CD4-positive, CD25-positive, alpha-beta regulatory T cell (primary cell): ENCODE measurements at regions not wholly inside any gene's neighbourhood (a gene's known extent, or its start where the extent isn't known, plus 50 kb on each side); places are given as distances from the start of the nearest gene placed in this dataset.

Experiments
- ATAC-seq, 2 donors: fragments of 150-1000 bp; cut with Tn5 transposase; one replicate each; pipeline ENCODE4 v1.10.0; 2021; ENCODE audit warnings: low read depth in 2 of 2, moderate number of reproducible peaks in 2 of 2, moderate library complexity in 1 of 2
- DNase-seq, 3 donors: peaks; one replicate each; pipeline versions ENCODE4 v3.0.0 to v3.0.0-alpha.2; 2012 to 2022; ENCODE audit warnings: mixed read lengths in 1 of 3
- H3K27ac ChIP-seq: one replicate; pipeline ENCODE4 v1.7.0; 2013; ENCODE audit warnings: mild to moderate bottlenecking, low read length; ENCODE audit not compliant: insufficient read depth, poor library complexity, severe bottlenecking
- H3K27me3 ChIP-seq: one replicate; pipeline ENCODE4 v1.7.0; 2013; ENCODE audit warnings: low read length; ENCODE audit not compliant: control insufficient read depth, insufficient read depth
- H3K36me3 ChIP-seq: one replicate; pipeline ENCODE4 v1.7.0; 2013; ENCODE audit warnings: mild to moderate bottlenecking, low read length, moderate library complexity; ENCODE audit not compliant: control insufficient read depth, insufficient read depth
- H3K4me1 ChIP-seq: 2 replicates; pipeline ENCODE4 v1.7.0; 2013; ENCODE audit warnings: mild to moderate bottlenecking, low read length; ENCODE audit not compliant: insufficient read depth, control insufficient read depth, poor library complexity, severe bottlenecking
- H3K4me3 ChIP-seq: one replicate; pipeline ENCODE4 v1.7.0; 2013; ENCODE audit warnings: low read depth, mild to moderate bottlenecking, low read length, moderate library complexity
- H3K9me3 ChIP-seq, 2 experiments: 1 replicate in 1 of 2; 2 replicates in 1 of 2; pipeline ENCODE4 v1.7.0; 2013; ENCODE audit warnings: low read length in 2 of 2, mild to moderate bottlenecking in 1 of 2, moderate library complexity in 1 of 2; ENCODE audit not compliant: control insufficient read depth in 2 of 2
- H3K27ac Mint-ChIP-seq, 3 donors: one replicate each; pipeline ENCODE4 v1.8.0; 2020 to 2022; ENCODE audit warnings: mild to moderate bottlenecking in 3 of 3, mixed read lengths in 3 of 3, moderate library complexity in 2 of 3
- H3K27me3 Mint-ChIP-seq: one replicate; pipeline ENCODE4 v1.8.0; 2022; ENCODE audit warnings: mild to moderate bottlenecking, mixed read lengths
- H3K36me3 Mint-ChIP-seq: one replicate; pipeline ENCODE4 v1.8.0; 2020; ENCODE audit warnings: mixed read lengths
- H3K4me1 Mint-ChIP-seq, 4 donors: one replicate each; pipeline ENCODE4 v1.8.0; 2020 to 2022; ENCODE audit warnings: mixed read lengths in 4 of 4, mild to moderate bottlenecking in 1 of 4
- H3K4me3 Mint-ChIP-seq, 4 donors: one replicate each; pipeline ENCODE4 v1.8.0; 2020 to 2022; ENCODE audit warnings: mild to moderate bottlenecking in 4 of 4, mixed read lengths in 4 of 4, moderate library complexity in 3 of 4
- H3K9me3 Mint-ChIP-seq, 7 donors: one replicate each; pipeline ENCODE4 v1.8.0; 2020 to 2022; ENCODE audit warnings: mixed read lengths in 7 of 7, mild to moderate bottlenecking in 3 of 7, moderate library complexity in 2 of 7

DNA sequence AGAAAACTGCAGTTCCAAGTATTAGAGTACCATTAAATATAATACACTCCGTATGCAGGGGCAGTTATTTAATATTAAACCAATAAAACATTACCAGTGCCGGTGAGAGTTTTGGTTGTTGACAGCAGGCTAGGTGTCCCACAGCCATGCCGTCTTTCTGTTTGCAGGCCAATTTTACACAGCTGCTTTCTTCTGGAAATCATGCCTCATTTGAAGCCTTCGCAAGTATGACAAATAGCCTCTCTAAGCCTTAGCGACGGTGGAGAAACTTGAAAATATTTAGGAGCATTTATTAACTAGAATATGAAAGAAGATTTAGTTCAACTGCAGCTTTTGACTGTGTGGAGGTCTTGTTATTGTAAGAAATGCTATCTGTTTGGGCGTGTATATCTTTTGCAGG is 226.0 kb downstream of the BMP2 start:
- Histone ChIP-seq H3K27ac (no peak overlapping the region), H3K4me3 (no peak overlapping the region), H3K27me3 (no peaks in the 10 kb centered on the region), H3K4me1 (no peaks in the 10 kb centered on the region), H3K9me3 (no peaks in the 10 kb centered on the region), H3K36me3 (no peaks in the 10 kb centered on the region)
- Mint-ChIP-seq H3K4me3 (no peak overlapping the region), H3K4me1 (no peaks in the 10 kb centered on the region), H3K9me3 (peaks cover 2 to 30% (median 15%) of the 10 kb centered on the region in 7 donors), H3K27me3 (no peaks in the 10 kb centered on the region), H3K36me3 (no peaks in the 10 kb centered on the region), H3K27ac (no peak overlapping the region)
- ATAC-seq (no peak), DNase-seq (no peak)

- ATAC-seq, result no peak
- Histone ChIP-seq H3K4me1 (no peaks in the 10 kb centered on the region), H3K27me3 (no peaks in the 10 kb centered on the region), H3K36me3 (no peaks in the 10 kb centered on the region), H3K9me3 (no peaks in the 10 kb centered on the region), H3K27ac (no peak overlapping the region), H3K4me3 (no peak overlapping the region)
- no peaks in the 10 kb centered on the region for H3K4me1 Mint-ChIP-seq
- H3K4me3 Mint-ChIP-seq, result no peak overlapping the region
- H3K27ac Mint-ChIP-seq, result no peak overlapping the region
- peaks cover 2 to 26% (median 15%) of the 10 kb centered on the region in 7 donors for H3K9me3 Mint-ChIP-seq
- no peaks in the 10 kb centered on the region for H3K27me3 Mint-ChIP-seq
- no peak for DNase-seq
- H3K36me3 Mint-ChIP-seq, result no peaks in the 10 kb centered on the region
Observed at GRCh38 chr20:6994452-6994851, 227.0 kb downstream of the BMP2 start.

DNA sequence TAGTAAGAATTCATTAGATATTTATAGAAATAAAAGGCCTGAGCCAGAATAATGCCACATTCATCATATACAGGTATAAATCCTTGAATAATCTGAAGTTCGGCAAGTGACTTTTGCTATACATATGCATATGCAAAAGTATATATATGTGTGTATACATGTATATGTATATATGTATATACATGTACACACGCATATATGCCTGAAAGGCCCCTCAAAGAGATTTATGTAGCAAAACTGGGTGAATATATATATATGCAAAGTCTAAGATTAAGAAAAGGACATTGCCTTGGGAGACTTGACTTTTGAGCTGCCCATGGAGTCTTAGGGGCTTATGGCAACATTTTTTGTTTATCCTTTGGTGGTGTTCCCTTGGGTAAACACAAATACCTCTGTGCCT is 231.4 kb downstream of the BMP2 start:
- Histone ChIP-seq H3K9me3 (no peaks in the 10 kb centered on the region), H3K27me3 (no peaks in the 10 kb centered on the region), H3K4me1 (no peaks in the 10 kb centered on the region), H3K36me3 (no peaks in the 10 kb centered on the region), H3K27ac (no peak overlapping the region), H3K4me3 (no peak overlapping the region)
- peaks cover 0 to 18% (median 12%) of the 10 kb centered on the region in 7 donors for H3K9me3 Mint-ChIP-seq
- no peaks in the 10 kb centered on the region for H3K27me3 Mint-ChIP-seq
- no peak for ATAC-seq
- no peak for DNase-seq
- H3K4me3 Mint-ChIP-seq, result no peak overlapping the region
- H3K4me1 Mint-ChIP-seq, result no peaks in the 10 kb centered on the region
- H3K36me3 Mint-ChIP-seq, result no peaks in the 10 kb centered on the region
- H3K27ac Mint-ChIP-seq, result no peak overlapping the region

GRCh38 chr20:6999381-6999780 is 231.9 kb downstream of the BMP2 start:
- H3K9me3 Mint-ChIP-seq, result peaks cover 0 to 14% (median 9%) of the 10 kb centered on the region in 7 donors
- H3K4me1 Mint-ChIP-seq, result no peaks in the 10 kb centered on the region
- H3K9me3 ChIP-seq, result no peaks in the 10 kb centered on the region
- no peak overlapping the region for H3K4me3 Mint-ChIP-seq
- no peak for DNase-seq
- ATAC-seq, result no peak
- H3K4me1 ChIP-seq, result no peaks in the 10 kb centered on the region
- no peaks in the 10 kb centered on the region for H3K36me3 Mint-ChIP-seq
- H3K27me3 Mint-ChIP-seq, result no peaks in the 10 kb centered on the region
- no peak overlapping the region for H3K4me3 ChIP-seq
- H3K27ac Mint-ChIP-seq, result no peak overlapping the region
- H3K36me3 ChIP-seq, result no peaks in the 10 kb centered on the region
- no peak overlapping the region for H3K27ac ChIP-seq
- H3K27me3 ChIP-seq, result no peaks in the 10 kb centered on the region

DNA sequence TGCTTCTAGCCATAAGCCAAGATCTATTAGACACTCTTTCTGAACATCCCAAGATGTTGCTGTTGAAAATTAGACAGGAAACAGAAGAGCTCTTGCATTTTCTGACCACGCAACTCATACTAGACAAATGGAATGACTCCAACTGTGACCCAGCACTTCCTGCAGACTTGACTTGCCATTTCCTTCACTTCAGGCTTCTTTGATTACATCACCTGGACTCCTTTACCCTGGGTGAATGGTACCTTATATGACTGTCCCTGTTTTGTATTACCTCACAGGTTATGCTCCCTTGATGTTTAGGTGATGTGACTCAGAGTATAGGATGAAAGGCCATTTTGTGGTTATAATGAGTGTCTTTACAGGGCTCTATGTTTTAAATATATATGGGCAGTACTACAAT is 236.1 kb downstream of the BMP2 start:
- no peak overlapping the region for H3K27ac Mint-ChIP-seq
- peaks cover 3 to 24% (median 5%) of the 10 kb centered on the region in 7 donors for H3K9me3 Mint-ChIP-seq
- no peaks in the 10 kb centered on the region for H3K36me3 Mint-ChIP-seq
- Histone ChIP-seq H3K9me3 (no peaks in the 10 kb centered on the region), H3K4me1 (no peaks in the 10 kb centered on the region), H3K27me3 (no peaks in the 10 kb centered on the region), H3K4me3 (no peak overlapping the region), H3K36me3 (no peaks in the 10 kb centered on the region), H3K27ac (no peak overlapping the region)
- no peak for DNase-seq
- H3K4me3 Mint-ChIP-seq, result no peak overlapping the region
- no peak for ATAC-seq
- H3K27me3 Mint-ChIP-seq, result no peaks in the 10 kb centered on the region
- H3K4me1 Mint-ChIP-seq, result no peaks in the 10 kb centered on the region

- no peak overlapping the region for H3K4me3 Mint-ChIP-seq
Observed at GRCh38 chr20:7004801-7005200, 237.3 kb downstream of the BMP2 start.

GRCh38 chr20:7010527-7010926 is 243.0 kb downstream of the BMP2 start:
- ATAC-seq (no peak), DNase-seq (no peak)
- Mint-ChIP-seq H3K4me1 (no peaks in the 10 kb centered on the region), H3K36me3 (no peaks in the 10 kb centered on the region), H3K9me3 (peaks cover 0 to 26% (median 10%) of the 10 kb centered on the region in 7 donors), H3K4me3 (no peak overlapping the region), H3K27ac (no peak overlapping the region), H3K27me3 (no peaks in the 10 kb centered on the region)
- Histone ChIP-seq H3K9me3 (peaks cover 0 to 5% of the 10 kb centered on the region in 2 experiments), H3K4me3 (no peak overlapping the region), H3K4me1 (no peaks in the 10 kb centered on the region), H3K27ac (no peak overlapping the region), H3K27me3 (no peaks in the 10 kb centered on the region), H3K36me3 (no peaks in the 10 kb centered on the region)

More at GRCh38 chr20:7004801-7005200, 237.3 kb downstream of the BMP2 start:
- H3K27me3 Mint-ChIP-seq, result no peaks in the 10 kb centered on the region
- no peaks in the 10 kb centered on the region for H3K9me3 ChIP-seq
- H3K27me3 ChIP-seq, result no peaks in the 10 kb centered on the region
- H3K27ac Mint-ChIP-seq, result no peak overlapping the region
- no peaks in the 10 kb centered on the region for H3K4me1 ChIP-seq
- no peaks in the 10 kb centered on the region for H3K36me3 ChIP-seq
- DNase-seq (no peak), ATAC-seq (no peak)
- H3K4me3 ChIP-seq, result no peak overlapping the region
- no peaks in the 10 kb centered on the region for H3K36me3 Mint-ChIP-seq
- H3K27ac ChIP-seq, result no peak overlapping the region
- H3K9me3 Mint-ChIP-seq, result peaks cover 2 to 22% (median 7%) of the 10 kb centered on the region in 7 donors
- no peaks in the 10 kb centered on the region for H3K4me1 Mint-ChIP-seq

DNA sequence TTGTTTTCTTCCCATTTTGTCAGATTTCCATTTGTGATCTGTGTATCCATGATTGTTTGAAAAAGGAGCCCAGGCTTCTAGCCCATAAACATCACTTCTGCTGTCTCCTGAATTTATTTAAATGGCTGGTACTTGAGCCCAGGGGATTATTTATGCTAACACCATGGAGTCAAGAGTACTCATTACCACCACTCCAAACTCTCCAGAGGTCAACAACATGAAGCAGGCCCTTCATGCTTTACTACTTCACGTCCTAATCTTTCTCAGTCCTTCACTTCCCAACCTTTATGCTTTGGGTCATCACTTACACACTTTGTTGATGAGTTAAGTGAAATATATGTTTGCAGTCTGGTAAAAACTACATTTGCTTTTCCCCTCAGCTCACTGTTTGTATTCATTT is 247.8 kb downstream of the BMP2 start:
- no peaks in the 10 kb centered on the region for H3K27me3 ChIP-seq
- Mint-ChIP-seq H3K4me1 (no peaks in the 10 kb centered on the region), H3K27me3 (no peaks in the 10 kb centered on the region), H3K27ac (no peak overlapping the region), H3K36me3 (no peaks in the 10 kb centered on the region), H3K9me3 (peaks cover 0 to 8% (median 5%) of the 10 kb centered on the region in 7 donors), H3K4me3 (no peak overlapping the region)
- DNase-seq (no peak), ATAC-seq (no peak)
- no peak overlapping the region for H3K4me3 ChIP-seq
- no peak overlapping the region for H3K27ac ChIP-seq
- no peaks in the 10 kb centered on the region for H3K36me3 ChIP-seq
- no peaks in the 10 kb centered on the region for H3K4me1 ChIP-seq
- H3K9me3 ChIP-seq, result peaks cover 0 to 5% of the 10 kb centered on the region in 2 experiments
